DND-41 (cell line): ENCODE measurements at regions not wholly inside any gene's neighbourhood (a gene's known extent, or its start where the extent isn't known, plus 50 kb on each side); places are given as distances from the start of the nearest gene placed in this dataset.

ENCODE experiments used
- ATAC-seq: fragments of 200-7000 bp; cut with Tn5 transposase; 3 replicates; pipeline ENCODE4 v1.9.1; 2021; ENCODE audit warnings: low read depth; ENCODE audit not compliant: insufficient read depth
- DNase-seq: peaks from one replicate; pipeline ENCODE4 v3.0.0-alpha.2; 2020
- H2AFZ ChIP-seq: 2 replicates; pipeline ENCODE4 v1.6.0; 2012; ENCODE audit warnings: low read depth, low read length
- H3K27ac ChIP-seq: 2 replicates; pipeline ENCODE4 v1.5.1; 2012; ENCODE audit warnings: low read length, inconsistent platforms
- H3K27me3 ChIP-seq: fragments of 200-600 bp; sonication (generic); 2 replicates; pipeline ENCODE4 v1.6.0; 2012; ENCODE audit warnings: low read length, mild to moderate bottlenecking, inconsistent platforms; ENCODE audit not compliant: insufficient read depth, poor library complexity
- H3K36me3 ChIP-seq: 2 replicates; pipeline ENCODE4 v1.5.1; 2012; ENCODE audit warnings: low read length, inconsistent platforms; ENCODE audit not compliant: insufficient read depth
- H3K4me1 ChIP-seq: 2 replicates; pipeline ENCODE4 v1.5.1; 2012; ENCODE audit warnings: mild to moderate bottlenecking, low read length; ENCODE audit not compliant: insufficient read depth
- H3K4me2 ChIP-seq: 2 replicates; pipeline ENCODE4 v1.6.0; 2012; ENCODE audit warnings: mild to moderate bottlenecking, moderate library complexity, low read length, inconsistent platforms; ENCODE audit not compliant: insufficient read depth
- H3K4me3 ChIP-seq, 2 experiments: fragments of 200-600 bp in 1 of 2; shearing (Covaris generic) in 1 of 2; 2 replicates each; pipeline ENCODE4 v1.5.1; 2012 to 2016; ENCODE audit warnings: inconsistent platforms in 2 of 2, low read length in 2 of 2, mild to moderate bottlenecking in 2 of 2, low read depth in 1 of 2, moderate library complexity in 1 of 2
- H3K79me2 ChIP-seq: 2 replicates; pipeline ENCODE4 v1.6.0; 2012; ENCODE audit warnings: low read length, inconsistent platforms; ENCODE audit not compliant: insufficient read depth
- H3K9ac ChIP-seq: 2 replicates; pipeline ENCODE4 v1.6.0; 2012; ENCODE audit warnings: low read depth, mild to moderate bottlenecking, inconsistent platforms, low read length, moderate library complexity
- H3K9me3 ChIP-seq: 2 replicates; pipeline ENCODE4 v1.5.1; 2012; ENCODE audit warnings: low read length, moderate library complexity, mild to moderate bottlenecking, inconsistent platforms; ENCODE audit not compliant: insufficient read depth, severe bottlenecking
- H4K20me1 ChIP-seq: 2 replicates; pipeline ENCODE4 v1.6.0; 2012; ENCODE audit warnings: low read length; ENCODE audit not compliant: insufficient read depth
- EZH2 ChIP-seq: IDR thresholded peaks from 3 replicates; pipeline ENCODE4 v1.6.1; 2012; ENCODE audit warnings: borderline replicate concordance, low read depth, mild to moderate bottlenecking, moderate library complexity, low read length, inconsistent platforms; ENCODE audit not compliant: severe bottlenecking
- TF ChIP-seq, protein P1 (sequence below): IDR thresholded peaks from 2 replicates; pipeline ENCODE4 v1.5.1; 2012; ENCODE audit warnings: borderline replicate concordance, low read length, moderate library complexity, mild to moderate bottlenecking; ENCODE audit not compliant: poor library complexity, severe bottlenecking; ENCODE audit errors: extremely low read depth

GRCh38 chr4:95672811-95673210, 124.0 kb upstream of the UNC5C start:
- no peak for TF ChIP-seq EZH2
- TF ChIP-seq, protein P1, sequence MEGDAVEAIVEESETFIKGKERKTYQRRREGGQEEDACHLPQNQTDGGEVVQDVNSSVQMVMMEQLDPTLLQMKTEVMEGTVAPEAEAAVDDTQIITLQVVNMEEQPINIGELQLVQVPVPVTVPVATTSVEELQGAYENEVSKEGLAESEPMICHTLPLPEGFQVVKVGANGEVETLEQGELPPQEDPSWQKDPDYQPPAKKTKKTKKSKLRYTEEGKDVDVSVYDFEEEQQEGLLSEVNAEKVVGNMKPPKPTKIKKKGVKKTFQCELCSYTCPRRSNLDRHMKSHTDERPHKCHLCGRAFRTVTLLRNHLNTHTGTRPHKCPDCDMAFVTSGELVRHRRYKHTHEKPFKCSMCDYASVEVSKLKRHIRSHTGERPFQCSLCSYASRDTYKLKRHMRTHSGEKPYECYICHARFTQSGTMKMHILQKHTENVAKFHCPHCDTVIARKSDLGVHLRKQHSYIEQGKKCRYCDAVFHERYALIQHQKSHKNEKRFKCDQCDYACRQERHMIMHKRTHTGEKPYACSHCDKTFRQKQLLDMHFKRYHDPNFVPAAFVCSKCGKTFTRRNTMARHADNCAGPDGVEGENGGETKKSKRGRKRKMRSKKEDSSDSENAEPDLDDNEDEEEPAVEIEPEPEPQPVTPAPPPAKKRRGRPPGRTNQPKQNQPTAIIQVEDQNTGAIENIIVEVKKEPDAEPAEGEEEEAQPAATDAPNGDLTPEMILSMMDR, result no peak
- Histone ChIP-seq H3K4me2 (no peak overlapping the region), H3K4me3 (no peak overlapping the region), H4K20me1 (no peaks in the 10 kb centered on the region), H3K4me1 (no peaks in the 10 kb centered on the region), H2AFZ (no peak overlapping the region), H3K36me3 (no peaks in the 10 kb centered on the region), H3K9me3 (no peaks in the 10 kb centered on the region), H3K27me3 (no peaks in the 10 kb centered on the region), H3K79me2 (no peaks in the 10 kb centered on the region), H3K27ac (no peak overlapping the region), H3K9ac (no peak overlapping the region)
- no peak for ATAC-seq
- DNase-seq, result no peak

DNA sequence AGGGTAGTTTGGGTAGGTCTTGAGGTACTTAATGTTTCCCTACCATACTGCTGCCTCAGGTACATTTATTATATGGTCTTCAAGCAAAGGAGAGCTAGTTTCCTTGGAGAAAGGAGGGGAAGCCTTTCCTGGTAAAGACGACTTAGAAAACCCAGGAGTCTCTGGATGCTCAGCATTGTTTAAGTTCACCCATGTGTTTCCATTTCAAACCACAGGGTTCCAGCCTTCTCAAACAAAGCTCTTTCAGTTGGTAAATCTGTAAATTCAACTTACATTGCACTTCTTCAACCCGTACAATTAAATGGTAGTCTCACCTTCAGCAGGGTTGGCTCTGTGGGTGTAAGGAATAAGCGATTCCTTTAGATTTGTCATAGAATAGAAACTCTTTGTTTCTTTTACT, 111.9 kb upstream of the UNC5C start:
- TF ChIP-seq, protein P1, result no peak
- TF ChIP-seq EZH2, result no peak
- Histone ChIP-seq H3K79me2 (no peaks in the 10 kb centered on the region), H3K4me1 (no peaks in the 10 kb centered on the region), H3K4me3 (no peak overlapping the region), H3K36me3 (no peaks in the 10 kb centered on the region), H3K9me3 (peaks cover 16% of the 10 kb centered on the region), H2AFZ (no peak overlapping the region), H3K27me3 (no peaks in the 10 kb centered on the region), H4K20me1 (no peaks in the 10 kb centered on the region), H3K4me2 (no peak overlapping the region), H3K9ac (no peak overlapping the region), H3K27ac (no peak overlapping the region)
- ATAC-seq (no peak), DNase-seq (no peak)

- DNase-seq, result no peak
- Histone ChIP-seq H3K9ac (no peak overlapping the region), H2AFZ (no peak overlapping the region), H3K4me1 (no peaks in the 10 kb centered on the region), H3K4me3 (no peak overlapping the region), H3K9me3 (peaks cover 10% of the 10 kb centered on the region), H3K27me3 (no peaks in the 10 kb centered on the region), H3K36me3 (no peaks in the 10 kb centered on the region), H3K79me2 (no peaks in the 10 kb centered on the region), H4K20me1 (no peaks in the 10 kb centered on the region), H3K4me2 (no peak overlapping the region), H3K27ac (no peak overlapping the region)
- TF ChIP-seq, protein P1, result no peak
- TF ChIP-seq EZH2, result no peak
- no peak for ATAC-seq
Observed at GRCh38 chr4:95651891-95652290, 103.1 kb upstream of the UNC5C start.

DNA sequence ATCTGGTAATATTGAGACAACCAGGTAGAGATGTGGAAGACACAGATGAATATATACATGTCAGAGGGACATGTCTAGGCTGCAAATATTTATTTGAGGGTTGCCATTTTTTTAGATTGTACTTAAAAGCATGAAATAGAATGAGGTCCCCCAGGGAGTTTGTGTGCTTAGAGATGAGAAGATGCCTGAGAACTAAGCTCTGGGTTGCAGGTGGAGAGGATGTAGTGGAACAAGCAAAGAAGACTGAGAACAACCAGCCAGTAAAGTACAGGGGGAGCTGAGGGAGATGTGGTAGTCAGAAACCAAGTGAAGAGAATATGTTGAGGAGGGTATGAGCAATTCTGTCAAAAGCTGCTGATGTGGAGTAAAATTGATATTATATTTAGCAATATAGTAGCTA, 95.6 kb upstream of the UNC5C start:
- Histone ChIP-seq H3K4me3 (no peak overlapping the region), H3K79me2 (no peaks in the 10 kb centered on the region), H4K20me1 (no peaks in the 10 kb centered on the region), H3K9me3 (no peaks in the 10 kb centered on the region), H3K4me2 (peak overlapping the region; percentile 50), H3K27ac (peak overlapping the region; percentile 87), H2AFZ (no peak overlapping the region; the same call in 1 of the 2 replicates), H3K4me1 (peaks cover 59% of the 10 kb centered on the region), H3K36me3 (no peaks in the 10 kb centered on the region), H3K27me3 (no peaks in the 10 kb centered on the region), H3K9ac (peak overlapping the region; percentile 19; the same call in 1 of the 2 replicates)
- ATAC-seq (peak; percentile 72), DNase-seq (peak; percentile 57)
- no peak for TF ChIP-seq EZH2
- TF ChIP-seq, protein P1, result no peak
